ENCODE measurements at regions not wholly inside any gene's neighbourhood (a gene's known extent, or its start where the extent isn't known, plus 50 kb on each side); places are given as distances from the start of the nearest gene placed in this dataset.

GRCh38 chr4:29276150-29276549, 1444.0 kb upstream of the PCDH7 start:
- no peaks in the 10 kb centered on the region for H3K27me3 ChIP-seq (ENCODE audit: insufficient read depth, low read depth)
- H3K79me2 ChIP-seq (ENCODE audit: low read depth), result no peaks in the 10 kb centered on the region
- POLR2A ChIA-PET (ENCODE audit: unreplicated experiment), result no interaction called here
- no peak overlapping the region for H3K27ac ChIP-seq
- intact Hi-C loops (cut with micrococcal nuclease; ENCODE audit: unreplicated experiment), result no loop called here
- no peak for TF ChIP-seq EZH2 (IDR thresholded peaks at IDR 0.05; ENCODE audit: low read depth)
- TF ChIP-seq, protein P1, sequence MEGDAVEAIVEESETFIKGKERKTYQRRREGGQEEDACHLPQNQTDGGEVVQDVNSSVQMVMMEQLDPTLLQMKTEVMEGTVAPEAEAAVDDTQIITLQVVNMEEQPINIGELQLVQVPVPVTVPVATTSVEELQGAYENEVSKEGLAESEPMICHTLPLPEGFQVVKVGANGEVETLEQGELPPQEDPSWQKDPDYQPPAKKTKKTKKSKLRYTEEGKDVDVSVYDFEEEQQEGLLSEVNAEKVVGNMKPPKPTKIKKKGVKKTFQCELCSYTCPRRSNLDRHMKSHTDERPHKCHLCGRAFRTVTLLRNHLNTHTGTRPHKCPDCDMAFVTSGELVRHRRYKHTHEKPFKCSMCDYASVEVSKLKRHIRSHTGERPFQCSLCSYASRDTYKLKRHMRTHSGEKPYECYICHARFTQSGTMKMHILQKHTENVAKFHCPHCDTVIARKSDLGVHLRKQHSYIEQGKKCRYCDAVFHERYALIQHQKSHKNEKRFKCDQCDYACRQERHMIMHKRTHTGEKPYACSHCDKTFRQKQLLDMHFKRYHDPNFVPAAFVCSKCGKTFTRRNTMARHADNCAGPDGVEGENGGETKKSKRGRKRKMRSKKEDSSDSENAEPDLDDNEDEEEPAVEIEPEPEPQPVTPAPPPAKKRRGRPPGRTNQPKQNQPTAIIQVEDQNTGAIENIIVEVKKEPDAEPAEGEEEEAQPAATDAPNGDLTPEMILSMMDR (conservative IDR thresholded peaks at IDR 0.05), result no peak
- no peak overlapping the region for H3K4me3 ChIP-seq
- H3K4me1 ChIP-seq (replicated peaks; ENCODE audit: insufficient read depth), result no peaks in the 10 kb centered on the region
- DNase-seq, result no peak
- no TSS peak for BruUV-seq (replicated peaks)
- H3K9me2 ChIP-seq (ENCODE audit: insufficient read depth), result no peaks in the 10 kb centered on the region
- no peak overlapping the region for H2AFZ ChIP-seq
- H3K36me3 ChIP-seq (ENCODE audit: low read depth), result no peaks in the 10 kb centered on the region
- no peak overlapping the region for H3K4me2 ChIP-seq
- H4K20me1 ChIP-seq (ENCODE audit: insufficient read depth), result no peaks in the 10 kb centered on the region
- CTCF ChIA-PET, result no interaction called here
- H3K9me3 ChIP-seq (ENCODE audit: insufficient read depth, low read depth), result no peaks in the 10 kb centered on the region
- H3F3A ChIP-seq (ENCODE audit: insufficient read depth, low read depth), result no peaks in the 10 kb centered on the region

DNA sequence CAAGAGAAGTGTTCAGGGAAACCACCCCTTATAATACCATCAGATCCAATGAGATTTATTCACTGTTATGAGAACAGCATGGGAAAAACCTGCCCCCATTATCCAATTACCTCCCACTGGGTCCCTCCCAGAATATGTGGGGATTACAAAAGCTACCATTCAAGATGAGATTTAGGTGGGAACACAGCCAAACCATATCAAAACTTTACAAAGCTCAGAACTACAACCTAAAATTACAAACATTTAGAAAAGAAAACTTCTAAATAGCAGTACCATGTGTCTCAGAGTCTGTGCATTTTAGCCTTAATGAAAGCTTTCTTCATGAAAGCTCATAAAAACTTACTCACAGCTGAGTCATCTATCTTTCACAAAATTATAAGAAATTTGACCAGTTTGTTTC, 1442.8 kb upstream of the PCDH7 start:
- CTCF ChIA-PET, result no interaction called here

DNA sequence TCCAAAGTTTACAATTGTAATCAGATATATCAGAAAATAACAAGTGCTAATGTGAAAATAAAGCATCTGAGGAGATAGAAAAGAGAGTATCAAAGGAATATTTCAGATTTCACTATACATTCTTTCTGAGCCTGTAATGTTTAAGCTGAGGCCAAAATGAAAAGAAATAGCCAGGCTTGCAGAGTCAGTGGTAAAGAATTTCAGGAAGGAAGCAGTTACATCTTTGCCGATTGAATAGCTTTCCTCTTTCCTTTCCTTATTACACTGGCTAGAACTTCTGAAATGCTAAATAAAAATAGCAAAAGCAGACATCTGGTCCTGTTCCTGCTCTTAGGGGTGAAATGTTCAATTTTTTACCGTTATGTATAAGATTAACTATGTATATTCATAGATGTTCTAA, 1441.6 kb upstream of the PCDH7 start:
- no peak for DNase-seq
- Histone ChIP-seq H3K4me3 (no peak overlapping the region), H3F3A (ENCODE audit: insufficient read depth, low read depth) (no peaks in the 10 kb centered on the region), H3K79me2 (ENCODE audit: low read depth) (no peaks in the 10 kb centered on the region), H3K9me2 (ENCODE audit: insufficient read depth) (no peaks in the 10 kb centered on the region), H3K27ac (no peak overlapping the region), H2AFZ (no peak overlapping the region), H4K20me1 (ENCODE audit: insufficient read depth) (no peaks in the 10 kb centered on the region), H3K27me3 (ENCODE audit: insufficient read depth, low read depth) (no peaks in the 10 kb centered on the region), H3K36me3 (ENCODE audit: low read depth) (no peaks in the 10 kb centered on the region), H3K4me1 (replicated peaks; ENCODE audit: insufficient read depth) (no peaks in the 10 kb centered on the region), H3K9me3 (ENCODE audit: insufficient read depth, low read depth) (no peaks in the 10 kb centered on the region), H3K4me2 (no peak overlapping the region)
- TF ChIP-seq EZH2 (IDR thresholded peaks at IDR 0.05; ENCODE audit: low read depth), result no peak
- TF ChIP-seq, protein P1 (conservative IDR thresholded peaks at IDR 0.05), result no peak
- CTCF ChIA-PET, result no interaction called here
- no TSS peak for BruUV-seq (replicated peaks)
- intact Hi-C loops (cut with micrococcal nuclease; ENCODE audit: unreplicated experiment), result no loop called here
- POLR2A ChIA-PET (ENCODE audit: unreplicated experiment), result no interaction called here

More for the DNA sequence above, 1442.8 kb upstream of the PCDH7 start:
- no peak overlapping the region for H3K4me3 ChIP-seq
- no peak overlapping the region for H3K4me2 ChIP-seq
- no peaks in the 10 kb centered on the region for H4K20me1 ChIP-seq (ENCODE audit: insufficient read depth)
- no peaks in the 10 kb centered on the region for H3K36me3 ChIP-seq (ENCODE audit: low read depth)
- BruUV-seq (replicated peaks), result no TSS peak
- no peaks in the 10 kb centered on the region for H3K4me1 ChIP-seq (replicated peaks; ENCODE audit: insufficient read depth)
- H3K9me2 ChIP-seq (ENCODE audit: insufficient read depth), result no peaks in the 10 kb centered on the region
- POLR2A ChIA-PET (ENCODE audit: unreplicated experiment), result no interaction called here
- no peaks in the 10 kb centered on the region for H3K9me3 ChIP-seq (ENCODE audit: insufficient read depth, low read depth)
- DNase-seq, result no peak
- H3K79me2 ChIP-seq (ENCODE audit: low read depth), result no peaks in the 10 kb centered on the region
- H3K27ac ChIP-seq, result no peak overlapping the region
- no peak for TF ChIP-seq EZH2 (IDR thresholded peaks at IDR 0.05; ENCODE audit: low read depth)
- TF ChIP-seq, protein P1 (conservative IDR thresholded peaks at IDR 0.05), result no peak
- H3K27me3 ChIP-seq (ENCODE audit: insufficient read depth, low read depth), result no peaks in the 10 kb centered on the region
- intact Hi-C loops (cut with micrococcal nuclease; ENCODE audit: unreplicated experiment), result no loop called here
- H3F3A ChIP-seq (ENCODE audit: insufficient read depth, low read depth), result no peaks in the 10 kb centered on the region
- no peak overlapping the region for H2AFZ ChIP-seq
